Fibroblast of mammary gland (primary cell): ENCODE measurements at regions not wholly inside any gene's neighbourhood (a gene's known extent, or its start where the extent isn't known, plus 50 kb on each side); places are given as distances from the start of the nearest gene placed in this dataset.

Experiments used
- DNase-seq: peaks from one replicate; pipeline ENCODE4 v3.0.0-alpha.2; 2010; ENCODE audit warnings: low read depth
- H3K4me3 ChIP-seq: 2 replicates; pipeline ENCODE4 v1.5.1; 2011; ENCODE audit warnings: low read depth, mild to moderate bottlenecking, low read length, moderate library complexity; ENCODE audit not compliant: control insufficient read depth
- CTCF ChIP-seq: conservative IDR thresholded peaks from 2 replicates; pipeline ENCODE4 v1.5.1; 2011; ENCODE audit warnings: low read depth, low read length, inconsistent platforms; ENCODE audit not compliant: control insufficient read depth, insufficient read depth

- TF ChIP-seq CTCF, result no peak
- no peak for DNase-seq
- H3K4me3 ChIP-seq, result no peak overlapping the region
Measured at GRCh38 chr4:179071131-179071530, 1628.9 kb upstream of the AGA start.

- DNase-seq, result no peak
- no peak for TF ChIP-seq CTCF
- no peak overlapping the region for H3K4me3 ChIP-seq
Measured at GRCh38 chr4:179076865-179077264, 1634.6 kb upstream of the AGA start.

GRCh38 chr4:179095585-179096221, 1653.5 kb upstream of the AGA start:
- H3K4me3 ChIP-seq, result no peak overlapping the region
- peak; percentile 1 for DNase-seq
- TF ChIP-seq CTCF, result no peak

- DNase-seq, result no peak
- no peak for TF ChIP-seq CTCF
Measured at GRCh38 chr4:179097741-179098140, 1655.5 kb upstream of the AGA start.

GRCh38 chr4:179110356-179110755, 1668.1 kb upstream of the AGA start:
- no peak overlapping the region for H3K4me3 ChIP-seq
- no peak for TF ChIP-seq CTCF
- peak; percentile 38 for DNase-seq

More at GRCh38 chr4:179097741-179098140, 1655.5 kb upstream of the AGA start:
- no peak overlapping the region for H3K4me3 ChIP-seq

- DNase-seq, result no peak
- no peak for TF ChIP-seq CTCF
- no peak overlapping the region for H3K4me3 ChIP-seq
Measured at GRCh38 chr4:179110816-179111215, 1668.6 kb upstream of the AGA start.
